ENCODE measurements at regions not wholly inside any gene's neighbourhood (a gene's known extent, or its start where the extent isn't known, plus 50 kb on each side); places are given as distances from the start of the nearest gene placed in this dataset.
A peak's percentile ranks its signal among the peaks of the same experiment; 100 is the strongest.

DNA sequence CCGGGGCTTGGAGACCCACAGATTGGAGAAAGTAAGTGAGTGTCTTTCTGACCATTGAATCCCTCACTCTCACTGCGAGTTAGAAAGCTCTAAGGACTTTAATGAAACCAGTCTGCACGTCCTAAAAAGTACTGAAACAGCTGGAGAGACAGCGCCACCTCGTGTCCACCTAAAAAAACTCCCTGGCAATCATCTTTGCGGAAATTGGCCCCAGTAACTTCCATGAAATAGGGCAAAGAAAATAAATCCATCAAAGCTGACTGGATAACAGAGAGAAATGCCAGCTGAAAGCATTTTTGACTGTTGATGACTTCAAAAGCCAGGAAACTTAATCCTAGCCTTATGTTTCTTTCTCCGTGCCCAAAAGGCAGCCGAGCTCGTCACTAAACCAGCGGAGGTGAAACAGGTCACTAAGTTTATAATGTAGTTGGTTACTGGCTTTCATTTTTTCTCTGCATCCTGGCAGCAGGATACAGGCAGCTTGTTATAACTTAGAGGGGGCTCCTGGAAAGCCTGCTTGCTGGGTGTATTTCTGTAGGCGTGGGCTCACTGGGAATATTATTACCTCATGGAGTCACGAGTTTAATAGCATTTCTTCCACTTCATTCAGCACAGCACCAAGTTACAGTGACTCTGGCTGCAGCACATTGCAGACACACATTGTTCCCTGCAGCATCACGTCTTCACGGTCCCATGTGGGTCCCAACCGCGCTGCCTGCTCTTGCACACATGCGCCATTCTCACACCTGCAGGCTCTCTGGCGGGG, 266.5 kb downstream of the HRH4 start:
- in situ Hi-C loops (cut with HindIII; ENCODE audit: low pct_ligation_motif_present, low sequenced_read_pairs): no loop called here
- DNase-seq: peak; percentile 57

DNA sequence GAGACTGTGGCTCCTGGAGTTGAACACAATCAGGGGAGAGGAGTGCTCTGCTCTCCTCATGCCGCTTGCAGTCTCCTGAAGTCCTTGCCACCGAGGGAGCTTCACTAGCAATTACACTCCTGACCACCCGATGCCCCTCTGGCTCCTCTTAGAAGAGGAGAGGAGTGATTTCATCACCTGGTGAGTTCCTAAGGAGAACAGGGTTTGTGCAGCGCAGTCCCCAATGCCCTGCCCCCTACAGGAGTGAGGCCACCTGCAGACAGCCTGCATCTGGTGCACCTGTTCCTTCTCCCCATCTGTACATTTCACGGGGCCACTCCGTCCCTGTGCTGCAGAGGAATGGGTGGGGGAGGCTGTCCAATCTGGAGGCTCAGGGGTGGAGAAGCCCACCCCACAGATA, 267.2 kb downstream of the HRH4 start:
- H3K36me3 ChIP-seq (replicated peaks): no peaks in the 10 kb centered on the region
- H3K27ac ChIP-seq: no peak overlapping the region
- no peak overlapping the region for H3K4me3 ChIP-seq (ENCODE audit: low read depth, low read length)
- H3K27me3 ChIP-seq (replicated peaks): no peaks in the 10 kb centered on the region
- TF ChIP-seq, protein P1, sequence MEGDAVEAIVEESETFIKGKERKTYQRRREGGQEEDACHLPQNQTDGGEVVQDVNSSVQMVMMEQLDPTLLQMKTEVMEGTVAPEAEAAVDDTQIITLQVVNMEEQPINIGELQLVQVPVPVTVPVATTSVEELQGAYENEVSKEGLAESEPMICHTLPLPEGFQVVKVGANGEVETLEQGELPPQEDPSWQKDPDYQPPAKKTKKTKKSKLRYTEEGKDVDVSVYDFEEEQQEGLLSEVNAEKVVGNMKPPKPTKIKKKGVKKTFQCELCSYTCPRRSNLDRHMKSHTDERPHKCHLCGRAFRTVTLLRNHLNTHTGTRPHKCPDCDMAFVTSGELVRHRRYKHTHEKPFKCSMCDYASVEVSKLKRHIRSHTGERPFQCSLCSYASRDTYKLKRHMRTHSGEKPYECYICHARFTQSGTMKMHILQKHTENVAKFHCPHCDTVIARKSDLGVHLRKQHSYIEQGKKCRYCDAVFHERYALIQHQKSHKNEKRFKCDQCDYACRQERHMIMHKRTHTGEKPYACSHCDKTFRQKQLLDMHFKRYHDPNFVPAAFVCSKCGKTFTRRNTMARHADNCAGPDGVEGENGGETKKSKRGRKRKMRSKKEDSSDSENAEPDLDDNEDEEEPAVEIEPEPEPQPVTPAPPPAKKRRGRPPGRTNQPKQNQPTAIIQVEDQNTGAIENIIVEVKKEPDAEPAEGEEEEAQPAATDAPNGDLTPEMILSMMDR (IDR thresholded peaks at IDR 0.05; ENCODE audit: low read depth, low read length, missing control alignments): no peak
- in situ Hi-C loops (cut with HindIII; ENCODE audit: low pct_ligation_motif_present, low sequenced_read_pairs): no loop called here
- DNase-seq: no peak

More for the DNA sequence above, 266.5 kb downstream of the HRH4 start:
- H3K27me3 ChIP-seq (replicated peaks): no peaks in the 10 kb centered on the region
- no peak overlapping the region for H3K4me3 ChIP-seq (ENCODE audit: low read depth, low read length)
- H3K27ac ChIP-seq: no peak overlapping the region
- H3K36me3 ChIP-seq (replicated peaks): no peaks in the 10 kb centered on the region
- TF ChIP-seq, protein P1 (IDR thresholded peaks at IDR 0.05; ENCODE audit: low read depth, low read length, missing control alignments): peak; percentile 89

DNA sequence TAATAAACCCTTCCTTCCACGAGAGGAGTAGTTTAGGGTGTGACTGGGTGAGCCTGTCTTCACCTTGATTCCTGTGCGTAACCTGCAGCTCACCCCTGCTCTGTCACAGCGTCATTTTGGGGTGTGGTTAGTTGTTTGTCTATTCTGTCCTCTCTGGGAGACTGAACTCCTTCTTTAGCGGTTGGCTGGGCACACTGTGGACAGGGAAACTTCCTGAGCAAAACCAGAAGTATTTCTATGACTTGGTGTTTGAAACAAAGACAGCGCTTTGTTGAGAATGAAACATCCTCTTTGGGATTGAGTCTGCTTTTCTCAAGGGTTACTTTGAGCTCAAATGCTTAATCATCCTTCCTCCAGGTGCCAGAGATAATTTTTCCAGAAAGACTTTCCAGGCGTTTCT, 270.7 kb downstream of the HRH4 start:
- no peaks in the 10 kb centered on the region for H3K27me3 ChIP-seq (replicated peaks)
- no peaks in the 10 kb centered on the region for H3K36me3 ChIP-seq (replicated peaks)
- no peak overlapping the region for H3K4me3 ChIP-seq (ENCODE audit: low read depth, low read length)
- TF ChIP-seq, protein P1 (IDR thresholded peaks at IDR 0.05; ENCODE audit: low read depth, low read length, missing control alignments): no peak
- DNase-seq: no peak
- H3K27ac ChIP-seq: no peak overlapping the region
- in situ Hi-C loops (cut with HindIII; ENCODE audit: low pct_ligation_motif_present, low sequenced_read_pairs): no loop called here

DNA sequence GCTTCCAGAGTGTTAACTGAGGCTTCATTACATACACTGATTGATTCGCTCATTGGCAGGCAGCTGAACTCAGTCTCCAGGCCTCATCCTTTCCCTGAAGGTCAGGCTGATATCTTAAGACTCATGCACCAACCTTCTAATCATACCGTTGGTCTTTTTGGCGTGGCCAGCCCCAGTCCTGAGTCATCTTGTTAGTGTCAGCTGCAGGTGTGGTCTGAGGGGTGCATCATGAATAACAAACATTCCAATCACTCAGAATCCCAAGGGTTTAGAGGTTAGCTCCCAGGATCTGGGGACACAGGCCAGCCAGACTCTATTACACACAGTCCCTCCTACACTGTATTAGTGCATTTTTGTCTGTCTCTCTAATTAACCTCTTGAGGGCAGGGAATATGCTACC, 271.5 kb downstream of the HRH4 start:
- Histone ChIP-seq H3K4me3 (ENCODE audit: low read depth, low read length) (no peak overlapping the region), H3K27ac (no peak overlapping the region), H3K36me3 (replicated peaks) (no peaks in the 10 kb centered on the region), H3K27me3 (replicated peaks) (no peaks in the 10 kb centered on the region)
- TF ChIP-seq, protein P1 (IDR thresholded peaks at IDR 0.05; ENCODE audit: low read depth, low read length, missing control alignments): no peak
- in situ Hi-C loops (cut with HindIII; ENCODE audit: low pct_ligation_motif_present, low sequenced_read_pairs): no loop called here
- DNase-seq: no peak

DNA sequence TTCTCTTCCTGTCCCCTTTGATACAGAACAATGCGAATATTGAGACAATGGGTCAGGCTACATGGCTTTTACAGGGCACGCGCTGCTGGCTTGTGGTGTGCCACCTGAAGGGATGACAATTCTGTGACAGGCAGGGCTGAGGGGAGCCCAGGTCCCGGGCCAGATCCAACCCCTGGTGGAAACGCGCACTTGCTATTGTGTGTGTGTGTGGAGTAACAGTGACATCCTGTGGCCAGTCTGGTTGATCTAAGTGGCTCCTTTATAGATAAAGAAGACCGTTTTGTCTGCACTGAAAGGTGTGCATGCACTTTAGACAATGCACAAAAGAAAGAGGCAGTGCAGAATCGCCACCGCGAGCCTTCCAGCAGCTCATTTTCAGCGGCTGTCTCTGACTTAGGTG, 273.6 kb downstream of the HRH4 start:
- Histone ChIP-seq H3K27ac (no peak overlapping the region), H3K36me3 (replicated peaks) (no peaks in the 10 kb centered on the region), H3K4me3 (ENCODE audit: low read depth, low read length) (no peak overlapping the region), H3K27me3 (replicated peaks) (no peaks in the 10 kb centered on the region)
- TF ChIP-seq, protein P1 (IDR thresholded peaks at IDR 0.05; ENCODE audit: low read depth, low read length, missing control alignments): peak; percentile 34
- no peak for DNase-seq
- in situ Hi-C loops (cut with HindIII; ENCODE audit: low pct_ligation_motif_present, low sequenced_read_pairs): no loop called here

All from brain microvascular endothelial cell (primary cell).